K562 (cell line): ENCODE measurements at regions not wholly inside any gene's neighbourhood (a gene's known extent, or its start where the extent isn't known, plus 50 kb on each side); places are given as distances from the start of the nearest gene placed in this dataset.

Experiments
- ATAC-seq: fragments of 200-7000 bp; cut with Tn5 transposase; 3 replicates; pipeline ENCODE4 v1.9.1; 2020; ENCODE audit warnings: moderate library complexity
- BruUV-seq: library from RNA; stranded (reverse); fragments of 400-500 nt; replicated peaks from 2 replicates; lab custom pipeline; 2021; lab: Mats Ljungman, UMichigan
- CTCF ChIA-PET: fragments of 300-600 bp; formaldehyde crosslinking; extraction: SDS; loops from one replicate; lab custom pipeline; 2021; ENCODE audit warnings: low intra/inter-chr PET ratio; lab: Yijun Ruan, JAX
- POLR2A ChIA-PET: fragments of 300-600, 350-650 bp; sonication (Branson Sonifier 250); formaldehyde crosslinking; extraction: SDS; loops from one replicate; lab custom pipeline; 2021; ENCODE audit warnings: antibody characterized with exemption, inconsistent platforms; lab: Yijun Ruan, JAX
- DNase-seq, 4 experiments: peaks; one replicate each; pipeline versions ENCODE4 v3.0.0 to v3.0.0-alpha.2; 2011 to 2018; ENCODE audit warnings: low spot score in 3 of 4, mixed read lengths in 3 of 4; ENCODE audit errors: extremely low read depth in 1 of 4
- FAIRE-seq: peaks from 2 replicates; lab custom pipeline; 2011; peaks lifted over from hg19 to GRCh38; lab: Jason Lieb, UNC
- H2AFZ ChIP-seq: 2 replicates; pipeline ENCODE4 v1.6.0; 2011; ENCODE audit warnings: low read depth, low read length, control low read depth, inconsistent platforms
- H3K27ac ChIP-seq: fragments of 200-600 bp; 3 replicates; pipeline ENCODE4 v1.8.0; 2011; ENCODE audit warnings: low read depth, mild to moderate bottlenecking, control low read depth, inconsistent platforms, low read length, moderate library complexity, mixed read lengths; ENCODE audit errors: extremely low read depth
- H3K27me3 ChIP-seq, 2 experiments: fragments of 300-600 bp in 1 of 2; 2 replicates in 1 of 2; 3 replicates in 1 of 2; pipeline versions ENCODE4 v1.6.0 to v1.8.0; 2011; ENCODE audit warnings: inconsistent platforms in 2 of 2, low read length in 2 of 2, mild to moderate bottlenecking in 1 of 2, mixed read lengths in 1 of 2, moderate library complexity in 1 of 2; ENCODE audit not compliant: control insufficient read depth in 2 of 2, insufficient read depth in 2 of 2
- H3K36me3 ChIP-seq: fragments of 300-600 bp; 3 replicates; pipeline ENCODE4 v1.8.0; 2011; ENCODE audit warnings: mild to moderate bottlenecking, low read length, inconsistent platforms; ENCODE audit not compliant: control insufficient read depth, insufficient read depth
- H3K4me1 ChIP-seq, 2 experiments: fragments of 200-600 bp in 1 of 2; replicated peaks in 1 of 2; 2 replicates in 1 of 2; 3 replicates in 1 of 2; pipeline versions ENCODE4 v1.5.1 to v1.8.0; 2011; ENCODE audit warnings: inconsistent platforms in 2 of 2, low read length in 2 of 2, mild to moderate bottlenecking in 1 of 2, mixed read lengths in 1 of 2, moderate library complexity in 1 of 2; ENCODE audit not compliant: control insufficient read depth in 2 of 2, insufficient read depth in 2 of 2
- H3K4me2 ChIP-seq: 2 replicates; pipeline ENCODE4 v1.6.1; 2011; ENCODE audit warnings: low read length, control low read depth, inconsistent platforms, mixed read lengths; ENCODE audit not compliant: insufficient read depth
- H3K4me3 ChIP-seq: fragments of 200-600 bp; sonication (generic), shearing (Covaris generic); 2 replicates; pipeline ENCODE4 v1.5.1; 2016; ENCODE audit warnings: control low read depth, inconsistent platforms
- H3K79me2 ChIP-seq: fragments of 200-600 bp; 3 replicates; pipeline ENCODE4 v1.8.0; 2011; ENCODE audit warnings: low read length, inconsistent platforms; ENCODE audit not compliant: control insufficient read depth, insufficient read depth
- H3K9ac ChIP-seq, 2 experiments: 2 replicates each; pipeline versions ENCODE4 v1.6.0 to v1.6.1; 2011; ENCODE audit warnings: low read depth in 2 of 2, low read length in 2 of 2, control low read depth in 1 of 2, inconsistent platforms in 1 of 2, mild to moderate bottlenecking in 1 of 2, mixed read lengths in 1 of 2; ENCODE audit not compliant: insufficient read depth in 1 of 2
- H3K9me1 ChIP-seq: one replicate; pipeline ENCODE4 v1.6.0; 2011; ENCODE audit warnings: inconsistent platforms, mild to moderate bottlenecking, low read length, moderate library complexity; ENCODE audit not compliant: control insufficient read depth, insufficient read depth
- H3K9me3 ChIP-seq: replicated peaks from 2 replicates; pipeline ENCODE4 v1.5.1; 2011; ENCODE audit warnings: low read depth, low read length, inconsistent platforms; ENCODE audit not compliant: control insufficient read depth, insufficient read depth
- H4K20me1 ChIP-seq: replicated peaks from 2 replicates; pipeline ENCODE4 v1.6.1; 2011; ENCODE audit warnings: low read length, inconsistent platforms, mixed read lengths; ENCODE audit not compliant: control insufficient read depth, insufficient read depth
- DPF2 ChIP-seq: fragments of 450-650 bp; IDR thresholded peaks from 2 replicates; pipeline ENCODE4 v1.6.1; 2016
- ETS1 ChIP-seq: conservative IDR thresholded peaks from 2 replicates; pipeline ENCODE4 v1.6.1; 2011; ENCODE audit warnings: low read depth, mild to moderate bottlenecking, low read length; ENCODE audit not compliant: control insufficient read depth
- KDM5B ChIP-seq: fragments of 200-600 bp; sonication (generic); IDR thresholded peaks from 2 replicates; pipeline ENCODE4 v1.6.1; 2012; ENCODE audit warnings: low read depth, mild to moderate bottlenecking, moderate library complexity, low read length, control low read depth, inconsistent platforms; ENCODE audit not compliant: insufficient replicate concordance
- NR1H2 ChIP-seq: sonication (generic); formaldehyde crosslinking; IDR thresholded peaks from 2 replicates; pipeline ENCODE4 v1.4.0; 2020; ENCODE audit warnings: mild to moderate bottlenecking, missing genetic modification reagents
- SETDB1 ChIP-seq: IDR thresholded peaks from one replicate; pipeline ENCODE4 v1.6.1; 2012; ENCODE audit warnings: low read length, control low read depth, inconsistent platforms
- SIX5 ChIP-seq, 2 experiments: IDR thresholded peaks; 2 replicates each; pipeline ENCODE4 v1.6.1; 2011; ENCODE audit warnings: low read length in 2 of 2, borderline replicate concordance in 1 of 2, low read depth in 1 of 2, mild to moderate bottlenecking in 1 of 2, moderate library complexity in 1 of 2; ENCODE audit not compliant: insufficient read depth in 1 of 2
- SRSF1 ChIP-seq: fragments of 200-400 bp; formaldehyde crosslinking; IDR thresholded peaks from 2 replicates; pipeline ENCODE4 v1.6.1; 2017; ENCODE audit warnings: mild to moderate bottlenecking, low read depth, low read length, moderate library complexity
- TSHZ1 ChIP-seq: fragments of 250-450 bp; sonication (Bioruptor Pico); IDR thresholded peaks from 2 replicates; pipeline ENCODE4 v1.4.0; 2020; ENCODE audit warnings: mild to moderate bottlenecking, moderate library complexity
- ZNF143 ChIP-seq: sonication (generic); formaldehyde crosslinking; IDR thresholded peaks from 2 replicates; pipeline ENCODE4 v1.9.0; 2022; ENCODE audit warnings: mild to moderate bottlenecking, missing genetic modification reagents
- ZNF311 ChIP-seq: fragments of 250-450 bp; sonication (Bioruptor Pico); IDR thresholded peaks from 2 replicates; pipeline ENCODE4 v1.4.0; 2020; ENCODE audit warnings: mild to moderate bottlenecking, moderate library complexity
- ZNF316 ChIP-seq: fragments of 450-650 bp; IDR thresholded peaks from 2 replicates; pipeline ENCODE4 v1.6.1; 2016
- ZNF592 ChIP-seq: fragments of 450-650 bp; IDR thresholded peaks from 2 replicates; pipeline ENCODE4 v1.6.1; 2017; ENCODE audit warnings: antibody characterized with exemption, mild to moderate bottlenecking
- ZNF699 ChIP-seq: fragments of 250-450 bp; sonication (Bioruptor Pico); IDR thresholded peaks from 2 replicates; pipeline ENCODE4 v1.8.0; 2021; ENCODE audit warnings: mild to moderate bottlenecking, moderate library complexity; ENCODE audit not compliant: insufficient replicate concordance
- ZSCAN32 ChIP-seq: fragments of 450-650 bp; formaldehyde crosslinking; IDR thresholded peaks from 2 replicates; pipeline ENCODE4 v1.4.0; 2020; ENCODE audit warnings: mild to moderate bottlenecking, moderate library complexity
- WGBS: fragments of 100-300 bp; shearing (Covaris generic); methylation state at CpG from one replicate; pipeline ENCODE4 v1.1.6; 2016; ENCODE audit warnings: low coverage, mixed read lengths; ENCODE audit not compliant: insufficient coverage; ENCODE audit errors: missing lambda C conversion rate; 5-methylcytosine and 5-hydroxymethylcytosine counted together
- in situ Hi-C: fragments of 300-500 bp; cut with MboI; formaldehyde crosslinking; loops from 4 replicates; pipeline ENCODE4 v1.15.0; 2018; ENCODE audit warnings: inconsistent platforms, mixed read lengths
- intact Hi-C: fragments of 100-400 bp; cut with micrococcal nuclease; formaldehyde crosslinking; loops from 2 replicates; pipeline ENCODE4 v1.14.2; 2022

- Histone ChIP-seq H3K4me2 (no peak overlapping the region), H3K4me1 (no peaks in the 10 kb centered on the region), H3K79me2 (no peaks in the 10 kb centered on the region), H3K4me3 (no peak overlapping the region), H3K36me3 (no peaks in the 10 kb centered on the region), H2AFZ (no peak overlapping the region), H3K9me3 (no peaks in the 10 kb centered on the region; the same call in 1 of the 2 replicates), H3K27me3 (no peaks in the 10 kb centered on the region), H3K27ac (no peak overlapping the region), H4K20me1 (no peaks in the 10 kb centered on the region), H3K9me1 (no peaks in the 10 kb centered on the region), H3K9ac (no peak overlapping the region)
- POLR2A ChIA-PET: no interaction called here
- CTCF ChIA-PET: no interaction called here
- no peak for ATAC-seq
- no TSS peak for BruUV-seq
- FAIRE-seq: no peak
- intact Hi-C loops: no loop called here
- in situ Hi-C loops: no loop called here
- no peak for DNase-seq
- WGBS: 4% methylated on average over 2 of the region's 2 CpGs
- TF ChIP-seq KDM5B (no peak), ZNF311 (CRISPR knock-in tag) (no peak), ZNF699 (CRISPR knock-in tag) (no peak), SRSF1 (no peak), ZNF143 (no peak), DPF2 (no peak), ZNF316 (no peak), ZSCAN32 (no peak), TSHZ1 (CRISPR knock-in tag) (no peak), NR1H2 (CRISPR knock-in tag) (no peak), SETDB1 (no peak), ETS1 (no peak), ZNF592 (no peak), SIX5 (IDR thresholded peaks at IDR 0.05; ENCODE audit: borderline replicate concordance in 1 of 2, insufficient read depth in 1 of 2, low read depth in 1 of 2, low read length in 2 of 2) (no peak)
Measured at GRCh38 chr1:214842856-214843255, 239.7 kb upstream of the KCNK2 start.
